GM12878 (cell line): ENCODE measurements at regions not wholly inside any gene's neighbourhood (a gene's known extent, or its start where the extent isn't known, plus 50 kb on each side); places are given as distances from the start of the nearest gene placed in this dataset.

Experiments used
- ATAC-seq: fragments of 200-7000 bp; cut with Tn5 transposase; 3 replicates; pipeline ENCODE4 v1.9.1; 2020; ENCODE audit warnings: mild to moderate bottlenecking, moderate library complexity
- BruUV-seq: library from RNA; stranded (reverse); fragments of 400-500 nt; replicated peaks from 2 replicates; lab custom pipeline; 2021; lab: Mats Ljungman, UMichigan
- CTCF ChIA-PET: fragments of 300-600 bp; sonication (Branson Sonifier 250); formaldehyde crosslinking; extraction: SDS; loops from one replicate; lab custom pipeline; 2021; ENCODE audit warnings: inconsistent platforms; lab: Yijun Ruan, JAX
- POLR2A ChIA-PET: fragments of 350-600 bp; formaldehyde crosslinking; extraction: SDS; loops from one replicate; lab custom pipeline; 2021; ENCODE audit warnings: inconsistent platforms; lab: Charles Lee
- RAD21 ChIA-PET: fragments of 300-600 bp; sonication (Branson Sonifier 250); formaldehyde crosslinking; loops from one replicate; lab custom pipeline; 2023; ENCODE audit warnings: antibody characterized with exemption; ENCODE audit not compliant: unreplicated experiment; lab: Charles Lee
- SMC1A ChIA-PET: fragments of 300-600 bp; sonication (Branson Sonifier 250); formaldehyde crosslinking; loops from one replicate; lab custom pipeline; 2023; ENCODE audit not compliant: unreplicated experiment, uncharacterized antibody; lab: Charles Lee
- DNase-seq: peaks from one replicate; pipeline ENCODE4 v3.0.0-alpha.2; 2011; ENCODE audit warnings: low read depth, low spot score
- FAIRE-seq: peaks from 3 replicates; lab custom pipeline; 2011; peaks lifted over from hg19 to GRCh38; lab: Jason Lieb, UNC
- H2AFZ ChIP-seq: 2 replicates; pipeline ENCODE4 v1.6.0; 2011; ENCODE audit warnings: low read depth, low read length, control low read depth; ENCODE audit not compliant: control insufficient read depth
- H3K27ac ChIP-seq: 2 replicates; pipeline ENCODE4 v1.5.1; 2011; ENCODE audit warnings: control low read depth; ENCODE audit not compliant: control insufficient read depth, insufficient read depth
- H3K27me3 ChIP-seq, 2 experiments: replicated peaks in 1 of 2; 2 replicates each; pipeline versions ENCODE4 v1.6.0 to v1.6.1; 2011; ENCODE audit warnings: low read length in 1 of 2; ENCODE audit not compliant: control insufficient read depth in 2 of 2, insufficient read depth in 2 of 2
- H3K36me3 ChIP-seq, 2 experiments: 2 replicates each; pipeline ENCODE4 v1.5.1; 2011; ENCODE audit warnings: low read length in 1 of 2; ENCODE audit not compliant: control insufficient read depth in 2 of 2, insufficient read depth in 2 of 2
- H3K4me1 ChIP-seq: 2 replicates; pipeline ENCODE4 v1.6.1; 2011; ENCODE audit warnings: mild to moderate bottlenecking, low read length, moderate library complexity, mixed read lengths; ENCODE audit not compliant: control insufficient read depth, insufficient read depth
- H3K4me2 ChIP-seq: 2 replicates; pipeline ENCODE4 v1.6.0; 2011; ENCODE audit warnings: control low read depth; ENCODE audit not compliant: control insufficient read depth, insufficient read depth
- H3K4me3 ChIP-seq: fragments of 200-600 bp; sonication (generic); 2 replicates; pipeline ENCODE4 v1.5.1; 2016
- H3K79me2 ChIP-seq: 2 replicates; pipeline ENCODE4 v1.6.0; 2011; ENCODE audit warnings: low read length; ENCODE audit not compliant: control insufficient read depth, insufficient read depth
- H3K9ac ChIP-seq: 2 replicates; pipeline ENCODE4 v1.8.0; 2011; ENCODE audit warnings: low read length, control low read depth, mixed read lengths; ENCODE audit not compliant: control insufficient read depth, insufficient read depth
- H3K9me3 ChIP-seq: replicated peaks from 3 replicates; pipeline ENCODE4 v1.5.1; 2011; ENCODE audit warnings: mild to moderate bottlenecking, low read length; ENCODE audit not compliant: control insufficient read depth, insufficient read depth
- H4K20me1 ChIP-seq: 2 replicates; pipeline ENCODE4 v1.6.0; 2011; ENCODE audit not compliant: control insufficient read depth, insufficient read depth
- BHLHE40 ChIP-seq, 2 experiments: fragments of 450-650 bp in 1 of 2; IDR thresholded peaks; 2 replicates each; pipeline ENCODE4 v1.6.1; 2011 to 2017; ENCODE audit warnings: low read depth in 2 of 2, borderline replicate concordance in 1 of 2, improper control_type of control experiment in 1 of 2, low read length in 1 of 2, mild to moderate bottlenecking in 1 of 2
- CTCF ChIP-seq, 3 experiments: IDR thresholded peaks in 2 of 3; conservative IDR thresholded peaks in 1 of 3; 2 replicates each; pipeline ENCODE4 v1.5.1; 2011; ENCODE audit warnings: low read depth in 3 of 3, low read length in 3 of 3, mild to moderate bottlenecking in 3 of 3, control low read depth in 2 of 3, moderate library complexity in 2 of 3, inconsistent platforms in 1 of 3, mixed read lengths in 1 of 3; ENCODE audit not compliant: control insufficient read depth in 2 of 3, insufficient read depth in 1 of 3; ENCODE audit errors: extremely low read depth in 1 of 3
- DPF2 ChIP-seq: fragments of 450-650 bp; IDR thresholded peaks from 2 replicates; pipeline ENCODE4 v1.6.1; 2017; ENCODE audit warnings: mild to moderate bottlenecking
- EP300 ChIP-seq, 2 experiments: fragments of 150-350 bp in 1 of 2; IDR thresholded peaks; 2 replicates each; pipeline ENCODE4 v1.6.1; 2011 to 2012; ENCODE audit warnings: low read depth in 2 of 2, low read length in 2 of 2, borderline replicate concordance in 1 of 2, improper control_type of control experiment in 1 of 2, inconsistent platforms in 1 of 2; ENCODE audit not compliant: control insufficient read depth in 1 of 2
- GATAD2B ChIP-seq: fragments of 450-650 bp; conservative IDR thresholded peaks from 2 replicates; pipeline ENCODE4 v1.6.1; 2017; ENCODE audit warnings: low read depth, mild to moderate bottlenecking, moderate library complexity
- HCFC1 ChIP-seq: fragments of 150-350 bp; IDR thresholded peaks from 2 replicates; pipeline ENCODE4 v1.6.1; 2014; ENCODE audit warnings: low read length
- HDAC6 ChIP-seq: fragments of 200-600 bp; sonication (generic); IDR thresholded peaks from one replicate; pipeline ENCODE4 v1.8.0; 2017; ENCODE audit warnings: antibody characterized with exemption; ENCODE audit not compliant: unreplicated experiment
- MXI1 ChIP-seq: fragments of 150-350 bp; IDR thresholded peaks from 2 replicates; pipeline ENCODE4 v1.6.1; 2011; ENCODE audit warnings: low read depth, mild to moderate bottlenecking, inconsistent platforms, low read length, improper control_type of control experiment
- MYB ChIP-seq: fragments of 150-350 bp; IDR thresholded peaks from 2 replicates; pipeline ENCODE4 v1.6.1; 2014; ENCODE audit warnings: mild to moderate bottlenecking, low read depth, low read length, borderline replicate concordance
- RCOR1 ChIP-seq: conservative IDR thresholded peaks from 2 replicates; pipeline ENCODE4 v1.6.1; 2012; ENCODE audit warnings: low read depth, low read length, improper control_type of control experiment
- SMC3 ChIP-seq: IDR thresholded peaks from 2 replicates; pipeline ENCODE4 v1.6.1; 2011; ENCODE audit warnings: low read length, improper control_type of control experiment, borderline replicate concordance
- SP1 ChIP-seq: IDR thresholded peaks from one replicate; pipeline ENCODE4 v1.6.1; 2011; ENCODE audit warnings: low read depth, low read length
- WRNIP1 ChIP-seq: IDR thresholded peaks from 2 replicates; pipeline ENCODE4 v1.6.1; 2011; ENCODE audit warnings: low read depth, low read length, improper control_type of control experiment, borderline replicate concordance
- WGBS: methylation state at CpG from one replicate; pipeline ENCODE4 v1.1.6; 2016; ENCODE audit warnings: low lambda C conversion rate; ENCODE audit not compliant: insufficient replicate concordance, insufficient coverage; ENCODE audit errors: missing lambda C conversion rate; 5-methylcytosine and 5-hydroxymethylcytosine counted together
- in situ Hi-C: fragments of 300-500 bp; cut with MboI; formaldehyde crosslinking; loops from 9 replicates; pipeline ENCODE4 v1.14.3; 2018; ENCODE audit warnings: mixed read lengths
- intact Hi-C: fragments of 100-400 bp; cut with micrococcal nuclease; formaldehyde crosslinking; loops from one replicate; pipeline ENCODE4 v1.14.2; 2022; ENCODE audit not compliant: unreplicated experiment
- TF ChIP-seq, protein P1 (sequence below): IDR thresholded peaks from 2 replicates; pipeline ENCODE4 v1.6.1; 2011; ENCODE audit warnings: mild to moderate bottlenecking, low read depth, low read length, moderate library complexity; ENCODE audit not compliant: insufficient replicate concordance

- ChIA-PET SMC1A (no interaction called here), RAD21 (no interaction called here), POLR2A (no interaction called here), CTCF (no interaction called here)
- no peak overlapping the region for H3K9ac ChIP-seq
- H3K36me3 ChIP-seq = no peaks in the 10 kb centered on the region
- WGBS = 0% methylated on average over 2 of the region's 2 CpGs
- in situ Hi-C loops = no loop called here
- H3K27me3 ChIP-seq = peaks cover 0 to 2% of the 10 kb centered on the region in 2 experiments; a peak in 2 of 4 replicates
- no peaks in the 10 kb centered on the region for H4K20me1 ChIP-seq
- H3K4me1 ChIP-seq = no peaks in the 10 kb centered on the region
- H3K4me2 ChIP-seq = no peak overlapping the region
- ATAC-seq (no peak), FAIRE-seq (no peak), DNase-seq (no peak)
- TF ChIP-seq HDAC6 (no peak), RCOR1 (no peak), SP1 (no peak), DPF2 (no peak), HCFC1 (no peak), SMC3 (no peak), MXI1 (no peak), WRNIP1 (no peak), EP300 (IDR thresholded peaks at IDR 0.05; ENCODE audit: borderline replicate concordance in 1 of 2, control insufficient read depth in 1 of 2, low read depth in 2 of 2, low read length in 2 of 2) (no peak), BHLHE40 (IDR thresholded peaks at IDR 0.05; ENCODE audit: borderline replicate concordance in 1 of 2, low read depth in 2 of 2, low read length in 1 of 2) (no peak), GATAD2B (no peak), CTCF (IDR thresholded peaks at IDR 0.05 in 2 of 3, conservative IDR thresholded peaks at IDR 0.05 in 1 of 3; ENCODE audit: control insufficient read depth in 2 of 3, extremely low read depth in 1 of 3, insufficient read depth in 1 of 3, low read depth in 3 of 3, low read length in 3 of 3) (no peak), MYB (no peak)
- TF ChIP-seq, protein P1, sequence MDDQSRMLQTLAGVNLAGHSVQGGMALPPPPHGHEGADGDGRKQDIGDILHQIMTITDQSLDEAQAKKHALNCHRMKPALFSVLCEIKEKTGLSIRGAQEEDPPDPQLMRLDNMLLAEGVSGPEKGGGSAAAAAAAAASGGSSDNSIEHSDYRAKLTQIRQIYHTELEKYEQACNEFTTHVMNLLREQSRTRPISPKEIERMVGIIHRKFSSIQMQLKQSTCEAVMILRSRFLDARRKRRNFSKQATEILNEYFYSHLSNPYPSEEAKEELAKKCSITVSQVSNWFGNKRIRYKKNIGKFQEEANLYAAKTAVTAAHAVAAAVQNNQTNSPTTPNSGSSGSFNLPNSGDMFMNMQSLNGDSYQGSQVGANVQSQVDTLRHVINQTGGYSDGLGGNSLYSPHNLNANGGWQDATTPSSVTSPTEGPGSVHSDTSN = no peak
- no peaks in the 10 kb centered on the region for H3K9me3 ChIP-seq
- intact Hi-C loops = no loop called here
- no peak overlapping the region for H2AFZ ChIP-seq
- no TSS peak for BruUV-seq
- H3K79me2 ChIP-seq = no peaks in the 10 kb centered on the region
- H3K27ac ChIP-seq = no peak overlapping the region
- no peak overlapping the region for H3K4me3 ChIP-seq
Measured at GRCh38 chr7:49714182-49714581, 59.3 kb upstream of the VWC2 start.
